ENCODE measurements at regions not wholly inside any gene's neighbourhood (a gene's known extent, or its start where the extent isn't known, plus 50 kb on each side); places are given as distances from the start of the nearest gene placed in this dataset.

DNA sequence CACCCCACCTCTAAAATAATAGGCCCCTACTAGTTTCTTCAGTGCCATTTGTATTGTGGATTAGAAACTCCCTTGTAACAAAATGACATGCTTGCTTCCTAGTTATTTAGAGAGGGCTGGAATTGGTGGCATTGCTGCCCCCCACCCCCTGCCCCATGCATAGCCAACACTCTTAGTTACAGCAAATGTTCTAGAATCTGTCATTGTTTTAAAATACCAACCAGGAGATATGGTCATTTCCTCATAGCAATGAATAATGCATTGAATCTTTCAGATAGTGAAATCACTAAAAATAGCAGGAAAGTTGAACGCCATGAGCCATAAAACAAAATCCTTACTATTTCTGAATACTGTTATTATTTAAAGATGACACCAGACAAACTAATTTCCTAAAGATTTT is 292.5 kb downstream of the ARPP21 start:
- no peak overlapping the region for H3K27ac ChIP-seq
- H2AFZ ChIP-seq (ENCODE audit: low read depth) = no peak overlapping the region
- H3K36me3 ChIP-seq (ENCODE audit: insufficient read depth) = no peaks in the 10 kb centered on the region
- H4K20me1 ChIP-seq (ENCODE audit: insufficient read depth) = no peaks in the 10 kb centered on the region
- H3K4me1 ChIP-seq (ENCODE audit: low read depth, poor library complexity, severe bottlenecking) = no peaks in the 10 kb centered on the region
- H3K9ac ChIP-seq = no peak overlapping the region
- no peak overlapping the region for H3K4me3 ChIP-seq (IDR thresholded peaks at IDR 0.05; ENCODE audit: insufficient read depth, low read depth, low read length)
- H3K27me3 ChIP-seq (ENCODE audit: insufficient read depth, low read depth) = no peaks in the 10 kb centered on the region
- TF ChIP-seq, protein P1, sequence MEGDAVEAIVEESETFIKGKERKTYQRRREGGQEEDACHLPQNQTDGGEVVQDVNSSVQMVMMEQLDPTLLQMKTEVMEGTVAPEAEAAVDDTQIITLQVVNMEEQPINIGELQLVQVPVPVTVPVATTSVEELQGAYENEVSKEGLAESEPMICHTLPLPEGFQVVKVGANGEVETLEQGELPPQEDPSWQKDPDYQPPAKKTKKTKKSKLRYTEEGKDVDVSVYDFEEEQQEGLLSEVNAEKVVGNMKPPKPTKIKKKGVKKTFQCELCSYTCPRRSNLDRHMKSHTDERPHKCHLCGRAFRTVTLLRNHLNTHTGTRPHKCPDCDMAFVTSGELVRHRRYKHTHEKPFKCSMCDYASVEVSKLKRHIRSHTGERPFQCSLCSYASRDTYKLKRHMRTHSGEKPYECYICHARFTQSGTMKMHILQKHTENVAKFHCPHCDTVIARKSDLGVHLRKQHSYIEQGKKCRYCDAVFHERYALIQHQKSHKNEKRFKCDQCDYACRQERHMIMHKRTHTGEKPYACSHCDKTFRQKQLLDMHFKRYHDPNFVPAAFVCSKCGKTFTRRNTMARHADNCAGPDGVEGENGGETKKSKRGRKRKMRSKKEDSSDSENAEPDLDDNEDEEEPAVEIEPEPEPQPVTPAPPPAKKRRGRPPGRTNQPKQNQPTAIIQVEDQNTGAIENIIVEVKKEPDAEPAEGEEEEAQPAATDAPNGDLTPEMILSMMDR (conservative IDR thresholded peaks at IDR 0.05; ENCODE audit: low read depth, low read length) = no peak
- H3K4me2 ChIP-seq = no peak overlapping the region
- no peaks in the 10 kb centered on the region for H3K79me2 ChIP-seq (ENCODE audit: insufficient read depth, low read depth)

DNA sequence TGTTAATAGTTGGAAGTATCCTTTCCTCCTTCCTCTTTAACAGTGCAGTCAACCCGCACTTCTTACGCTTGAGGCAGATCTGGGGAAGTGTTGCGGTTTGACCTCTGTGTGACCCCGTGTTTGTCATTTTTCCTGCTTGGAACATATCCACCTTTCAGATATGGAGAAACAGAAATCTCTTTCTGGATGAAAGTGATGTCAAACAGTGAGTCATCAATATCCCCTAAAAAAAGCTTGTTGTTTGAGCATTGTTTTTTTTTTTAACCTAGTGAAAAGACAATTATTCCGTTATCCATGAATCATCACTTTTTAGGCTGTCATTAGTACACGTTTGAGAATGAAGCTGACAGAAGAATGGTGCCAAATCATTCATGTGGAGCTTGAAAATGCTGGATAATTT is 293.7 kb downstream of the ARPP21 start:
- H3K27me3 ChIP-seq (ENCODE audit: insufficient read depth, low read depth) = no peaks in the 10 kb centered on the region
- no peak overlapping the region for H3K27ac ChIP-seq
- no peaks in the 10 kb centered on the region for H3K79me2 ChIP-seq (ENCODE audit: insufficient read depth, low read depth)
- H2AFZ ChIP-seq (ENCODE audit: low read depth) = no peak overlapping the region
- H3K36me3 ChIP-seq (ENCODE audit: insufficient read depth) = no peaks in the 10 kb centered on the region
- no peak overlapping the region for H3K9ac ChIP-seq
- TF ChIP-seq, protein P1 (conservative IDR thresholded peaks at IDR 0.05; ENCODE audit: low read depth, low read length) = no peak
- no peaks in the 10 kb centered on the region for H4K20me1 ChIP-seq (ENCODE audit: insufficient read depth)
- no peak overlapping the region for H3K4me2 ChIP-seq
- H3K4me3 ChIP-seq (IDR thresholded peaks at IDR 0.05; ENCODE audit: insufficient read depth, low read depth, low read length) = no peak overlapping the region
- H3K4me1 ChIP-seq (ENCODE audit: low read depth, poor library complexity, severe bottlenecking) = no peaks in the 10 kb centered on the region

DNA sequence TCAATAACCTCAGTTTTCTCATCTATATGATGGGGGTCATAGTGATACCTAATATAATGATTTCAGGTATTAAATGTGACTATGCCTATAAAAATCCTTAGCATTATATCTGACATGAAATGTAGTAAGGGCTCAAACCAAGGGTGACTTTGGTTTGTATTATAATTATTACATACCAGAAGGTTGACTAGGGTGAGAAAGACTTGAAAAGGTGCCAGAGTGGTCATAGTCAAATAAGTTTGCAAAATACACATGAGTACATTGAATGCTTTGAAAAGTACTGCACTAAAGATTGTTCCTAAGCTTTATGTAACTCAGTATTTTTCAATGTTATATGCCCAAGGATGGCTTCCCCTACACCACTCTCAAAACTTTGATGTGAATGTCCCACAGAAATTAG is 297.2 kb downstream of the ARPP21 start:
- H3K79me2 ChIP-seq (ENCODE audit: insufficient read depth, low read depth) = no peaks in the 10 kb centered on the region
- no peaks in the 10 kb centered on the region for H3K36me3 ChIP-seq (ENCODE audit: insufficient read depth)
- no peak overlapping the region for H3K9ac ChIP-seq
- no peaks in the 10 kb centered on the region for H3K4me1 ChIP-seq (ENCODE audit: low read depth, poor library complexity, severe bottlenecking)
- H2AFZ ChIP-seq (ENCODE audit: low read depth) = no peak overlapping the region
- TF ChIP-seq, protein P1 (conservative IDR thresholded peaks at IDR 0.05; ENCODE audit: low read depth, low read length) = no peak
- no peak overlapping the region for H3K4me2 ChIP-seq
- no peaks in the 10 kb centered on the region for H4K20me1 ChIP-seq (ENCODE audit: insufficient read depth)
- H3K4me3 ChIP-seq (IDR thresholded peaks at IDR 0.05; ENCODE audit: insufficient read depth, low read depth, low read length) = no peak overlapping the region
- H3K27ac ChIP-seq = no peak overlapping the region
- H3K27me3 ChIP-seq (ENCODE audit: insufficient read depth, low read depth) = no peaks in the 10 kb centered on the region

DNA sequence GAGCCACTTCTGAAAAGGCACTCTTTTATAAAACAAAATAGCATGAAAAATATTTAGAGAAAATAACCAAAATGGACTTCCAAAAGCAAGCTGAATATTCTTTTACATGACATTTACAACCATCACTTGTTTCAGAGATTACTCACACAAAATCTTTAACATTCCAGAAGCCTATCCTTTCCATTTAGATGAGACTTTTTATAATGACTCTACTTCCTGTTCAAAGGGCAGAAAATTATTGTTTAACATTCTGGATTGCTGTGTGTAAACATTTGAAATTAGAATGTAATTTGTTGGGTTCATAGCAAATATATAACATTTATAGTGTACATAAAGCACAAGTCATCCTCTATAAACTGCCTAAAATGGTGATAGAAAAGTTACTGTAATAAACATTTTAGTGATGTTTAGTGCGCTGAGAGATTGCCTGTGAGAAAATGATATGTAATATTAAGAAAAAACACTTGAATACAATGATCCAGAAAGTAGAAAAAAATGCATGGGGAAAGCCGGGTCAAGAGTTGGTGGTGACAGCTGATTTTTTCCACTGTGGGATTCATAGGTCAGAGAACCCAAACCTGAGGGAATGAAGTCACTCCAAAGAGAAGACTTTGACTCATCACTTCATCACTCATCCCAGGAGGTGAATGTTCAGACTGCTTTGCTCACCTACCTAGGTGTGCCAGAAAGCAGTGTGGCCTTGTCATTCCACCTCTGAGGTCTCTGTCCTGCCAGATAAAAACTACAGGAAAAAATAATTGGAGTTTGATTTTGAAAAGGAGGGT is 305.8 kb downstream of the ARPP21 start:
- Histone ChIP-seq H3K4me1 (ENCODE audit: low read depth, poor library complexity, severe bottlenecking) (no peaks in the 10 kb centered on the region), H3K9ac (no peak overlapping the region), H3K27me3 (ENCODE audit: insufficient read depth, low read depth) (no peaks in the 10 kb centered on the region), H3K79me2 (ENCODE audit: insufficient read depth, low read depth) (no peaks in the 10 kb centered on the region), H2AFZ (ENCODE audit: low read depth) (no peak overlapping the region), H3K4me2 (no peak overlapping the region), H4K20me1 (ENCODE audit: insufficient read depth) (no peaks in the 10 kb centered on the region), H3K27ac (no peak overlapping the region), H3K4me3 (IDR thresholded peaks at IDR 0.05; ENCODE audit: insufficient read depth, low read depth, low read length) (no peak overlapping the region), H3K36me3 (ENCODE audit: insufficient read depth) (no peaks in the 10 kb centered on the region)
- TF ChIP-seq, protein P1 (conservative IDR thresholded peaks at IDR 0.05; ENCODE audit: low read depth, low read length) = no peak
